Effector memory CD4-positive, alpha-beta T cell (primary cell): ENCODE measurements at regions not wholly inside any gene's neighbourhood (a gene's known extent, or its start where the extent isn't known, plus 50 kb on each side); places are given as distances from the start of the nearest gene placed in this dataset.
A peak's percentile ranks its signal among the peaks of the same experiment; 100 is the strongest.

ENCODE experiments used
- DNase-seq, 3 donors: peaks; one replicate each; pipeline ENCODE4 v3.0.0-alpha.2; 2020
- H3K27ac ChIP-seq: 2 replicates; pipeline ENCODE4 v1.7.0; 2013; ENCODE audit warnings: mild to moderate bottlenecking, low read length, moderate library complexity; ENCODE audit not compliant: insufficient read depth, poor library complexity, severe bottlenecking
- H3K27me3 ChIP-seq: replicated peaks from 2 replicates; pipeline ENCODE4 v1.7.0; 2013; ENCODE audit warnings: mild to moderate bottlenecking, low read length; ENCODE audit not compliant: insufficient read depth, control insufficient read depth, poor library complexity, severe bottlenecking
- H3K36me3 ChIP-seq: 2 replicates; pipeline ENCODE4 v1.7.0; 2013; ENCODE audit warnings: mild to moderate bottlenecking, low read length, moderate library complexity; ENCODE audit not compliant: control insufficient read depth, insufficient read depth
- H3K4me1 ChIP-seq: 2 replicates; pipeline ENCODE4 v1.7.0; 2013; ENCODE audit warnings: low read length, mild to moderate bottlenecking; ENCODE audit not compliant: control insufficient read depth, insufficient read depth, poor library complexity, severe bottlenecking
- H3K4me3 ChIP-seq: 2 replicates; pipeline ENCODE4 v1.7.0; 2013; ENCODE audit warnings: low read length, low read depth, mild to moderate bottlenecking; ENCODE audit not compliant: insufficient read depth, poor library complexity, severe bottlenecking
- H3K9me3 ChIP-seq: 2 replicates; pipeline ENCODE4 v1.7.0; 2013; ENCODE audit warnings: mild to moderate bottlenecking, low read length, moderate library complexity; ENCODE audit not compliant: control insufficient read depth

DNA sequence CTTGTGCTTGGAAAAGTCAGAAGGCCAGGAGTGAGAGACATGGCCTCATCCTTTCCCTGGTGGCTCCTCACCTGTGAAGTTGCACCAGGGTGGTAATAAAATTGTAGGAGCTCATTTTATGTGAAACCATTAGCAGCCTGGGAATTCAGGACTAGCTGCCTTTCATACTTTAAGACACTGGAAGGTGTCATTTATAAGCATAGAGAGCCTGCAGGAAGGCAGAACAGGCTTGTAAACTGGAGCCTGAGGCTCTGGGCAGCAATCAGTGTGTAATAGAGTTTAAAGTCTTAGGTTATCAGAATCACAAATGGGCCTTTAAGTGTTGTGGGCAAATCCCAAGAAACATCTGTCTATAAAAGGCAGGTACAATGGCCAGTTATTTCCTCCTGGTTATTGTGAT, 127.2 kb downstream of the TM9SF2 start:
- Histone ChIP-seq H3K36me3 (no peaks in the 10 kb centered on the region), H3K4me1 (no peaks in the 10 kb centered on the region), H3K27ac (no peak overlapping the region), H3K27me3 (no peaks in the 10 kb centered on the region), H3K4me3 (no peak overlapping the region), H3K9me3 (no peaks in the 10 kb centered on the region)
- DNase-seq = no peak

DNA sequence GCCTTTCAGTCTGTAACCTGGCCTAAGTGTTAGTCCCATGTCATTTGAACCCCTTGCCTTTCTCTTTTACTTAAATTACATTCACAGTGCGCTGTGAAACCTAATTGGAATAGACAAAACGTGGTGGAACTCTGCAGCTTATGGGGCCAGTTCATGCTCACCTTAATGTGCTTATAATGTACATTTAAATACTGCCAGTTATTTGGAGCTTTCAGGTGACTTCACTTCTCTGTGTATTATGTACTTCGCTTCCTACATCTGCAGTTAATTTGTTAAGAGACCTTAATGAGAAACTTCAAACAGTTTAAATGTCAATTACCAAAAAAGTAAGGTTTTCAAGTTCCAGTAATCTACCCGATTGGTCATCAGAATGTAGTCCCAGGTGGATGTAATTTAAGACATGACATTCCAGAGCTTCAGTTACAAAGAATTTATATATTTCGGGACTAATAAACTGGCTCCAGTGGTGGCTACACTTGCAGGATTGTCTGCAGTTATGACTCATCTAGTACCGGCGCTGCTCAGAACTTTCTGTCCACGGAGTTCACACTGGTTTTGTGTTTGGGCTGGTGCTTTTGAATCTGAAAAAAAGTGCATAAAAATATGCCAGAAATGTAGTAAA, 125.3 kb downstream of the TM9SF2 start:
- H3K4me3 ChIP-seq = no peak overlapping the region
- H3K4me1 ChIP-seq = no peaks in the 10 kb centered on the region
- H3K9me3 ChIP-seq = no peaks in the 10 kb centered on the region
- no peaks in the 10 kb centered on the region for H3K36me3 ChIP-seq
- H3K27ac ChIP-seq = no peak overlapping the region
- no peaks in the 10 kb centered on the region for H3K27me3 ChIP-seq
- DNase-seq = no peak

DNA sequence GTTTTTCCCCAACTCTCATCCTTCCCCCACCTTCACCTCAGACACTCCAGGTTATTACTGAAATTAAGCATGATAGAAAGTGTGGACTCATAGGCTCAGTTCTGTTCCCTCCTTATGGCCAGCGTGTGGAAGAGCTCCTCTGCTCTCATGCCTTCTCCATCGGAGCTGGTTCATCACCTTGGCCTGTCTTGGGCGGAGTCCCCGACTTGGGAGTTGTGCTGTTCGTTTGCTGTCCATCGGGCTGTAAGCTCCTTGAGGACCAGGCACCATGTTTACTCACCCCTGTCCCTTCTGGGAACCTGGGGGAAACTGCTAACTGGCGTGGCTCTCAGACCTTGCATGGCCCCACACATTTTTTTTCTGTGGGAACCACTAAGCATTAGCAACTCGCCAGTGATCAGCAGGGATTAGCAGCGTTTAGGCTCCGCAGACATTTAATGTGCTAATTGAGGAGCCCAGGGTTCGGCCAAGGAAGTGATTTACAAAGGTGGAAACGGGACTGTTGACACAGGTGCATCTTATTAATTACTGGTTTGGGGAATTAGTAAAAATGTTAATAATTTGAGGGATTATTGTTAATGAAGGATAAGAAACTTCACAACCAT, 123.8 kb downstream of the TM9SF2 start:
- H3K4me3 ChIP-seq = no peak overlapping the region
- DNase-seq = no peak
- no peak overlapping the region for H3K27ac ChIP-seq
- H3K27me3 ChIP-seq = no peaks in the 10 kb centered on the region
- H3K36me3 ChIP-seq = no peaks in the 10 kb centered on the region
- no peaks in the 10 kb centered on the region for H3K9me3 ChIP-seq
- H3K4me1 ChIP-seq = no peaks in the 10 kb centered on the region

DNA sequence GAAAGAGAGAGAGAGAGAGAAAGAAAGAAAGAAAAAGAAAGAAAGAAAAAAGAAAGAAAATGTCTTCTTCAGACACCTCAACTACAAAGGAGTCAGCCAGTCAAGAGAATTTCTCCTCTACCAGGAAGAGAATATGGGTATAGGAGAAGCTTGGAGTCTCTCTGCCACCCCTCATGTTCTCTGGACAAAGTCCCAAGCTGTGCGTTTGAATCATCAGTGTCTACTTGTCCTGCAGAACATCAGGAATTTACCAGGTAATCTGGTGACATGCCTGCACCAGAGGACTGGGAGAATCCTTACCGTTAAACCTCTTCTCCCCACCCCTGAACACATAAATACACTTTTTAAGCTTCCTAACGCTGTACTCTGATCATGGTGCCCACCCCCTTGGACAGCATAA, 119.5 kb downstream of the TM9SF2 start:
- no peaks in the 10 kb centered on the region for H3K36me3 ChIP-seq
- no peaks in the 10 kb centered on the region for H3K4me1 ChIP-seq
- no peaks in the 10 kb centered on the region for H3K27me3 ChIP-seq
- no peak overlapping the region for H3K4me3 ChIP-seq
- H3K27ac ChIP-seq = no peak overlapping the region
- H3K9me3 ChIP-seq = no peaks in the 10 kb centered on the region
- no peak for DNase-seq

DNA sequence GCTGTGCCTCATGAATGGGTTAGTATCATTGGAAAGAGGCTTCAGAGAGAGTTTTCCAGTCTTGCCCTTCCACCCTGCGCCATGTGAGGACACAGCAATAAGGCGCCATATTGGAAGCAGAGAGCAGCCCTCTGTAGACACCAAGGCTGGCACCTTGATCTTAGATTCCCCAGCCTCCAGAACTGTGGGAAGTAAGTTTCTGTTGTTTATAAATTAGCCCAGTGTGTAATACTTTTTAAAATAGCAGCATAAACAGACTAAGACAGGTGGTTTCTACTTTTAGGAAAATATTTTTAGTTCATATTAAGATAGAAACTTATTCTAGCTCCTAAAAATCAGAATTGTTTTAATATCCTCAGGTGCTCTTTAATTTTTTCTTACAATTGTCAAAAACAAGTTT, 117.9 kb downstream of the TM9SF2 start:
- Histone ChIP-seq H3K27me3 (no peaks in the 10 kb centered on the region), H3K27ac (no peak overlapping the region), H3K4me3 (no peak overlapping the region), H3K9me3 (no peaks in the 10 kb centered on the region), H3K4me1 (no peaks in the 10 kb centered on the region), H3K36me3 (no peaks in the 10 kb centered on the region)
- DNase-seq = no peak

DNA sequence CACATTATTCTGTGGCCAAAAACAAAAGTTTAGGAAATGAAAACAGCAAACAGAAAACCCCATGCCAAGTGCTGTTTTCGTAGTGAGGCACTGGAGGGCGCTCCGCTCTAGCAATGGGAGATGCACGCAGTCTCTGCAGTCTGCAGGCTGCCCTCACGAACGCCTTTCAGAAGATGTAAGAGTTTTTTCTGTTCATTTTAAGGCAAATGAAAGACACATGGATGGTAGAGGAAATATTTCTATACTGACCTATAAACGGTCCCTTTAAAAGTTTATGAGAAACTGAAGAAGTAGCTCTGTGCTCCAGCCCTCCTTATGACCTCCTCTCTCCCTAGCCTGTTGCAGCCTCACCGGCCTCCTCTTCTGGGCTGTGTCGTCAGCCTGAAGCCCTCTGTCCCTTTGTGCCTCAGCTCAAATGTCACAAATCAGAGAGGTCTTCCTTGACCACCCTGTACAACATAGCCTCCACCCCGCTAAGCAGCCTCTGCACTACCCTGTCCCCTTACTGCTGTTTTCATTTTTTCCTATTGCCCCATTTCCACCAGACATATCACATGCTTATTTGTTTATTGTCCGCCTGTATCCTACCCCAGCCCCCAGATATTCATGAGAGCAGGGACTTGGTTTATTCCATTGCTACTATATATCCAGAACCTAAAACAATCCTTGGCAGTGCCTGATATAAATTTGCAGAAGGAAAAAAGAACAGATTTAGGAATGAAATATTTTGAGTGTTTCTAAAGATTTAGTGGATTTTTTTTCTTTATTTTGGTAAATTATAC, 116.4 kb downstream of the TM9SF2 start:
- Histone ChIP-seq H3K4me1 (no peaks in the 10 kb centered on the region), H3K27me3 (no peaks in the 10 kb centered on the region), H3K4me3 (no peak overlapping the region), H3K27ac (no peak overlapping the region), H3K9me3 (no peaks in the 10 kb centered on the region), H3K36me3 (no peaks in the 10 kb centered on the region)
- no peak for DNase-seq

DNA sequence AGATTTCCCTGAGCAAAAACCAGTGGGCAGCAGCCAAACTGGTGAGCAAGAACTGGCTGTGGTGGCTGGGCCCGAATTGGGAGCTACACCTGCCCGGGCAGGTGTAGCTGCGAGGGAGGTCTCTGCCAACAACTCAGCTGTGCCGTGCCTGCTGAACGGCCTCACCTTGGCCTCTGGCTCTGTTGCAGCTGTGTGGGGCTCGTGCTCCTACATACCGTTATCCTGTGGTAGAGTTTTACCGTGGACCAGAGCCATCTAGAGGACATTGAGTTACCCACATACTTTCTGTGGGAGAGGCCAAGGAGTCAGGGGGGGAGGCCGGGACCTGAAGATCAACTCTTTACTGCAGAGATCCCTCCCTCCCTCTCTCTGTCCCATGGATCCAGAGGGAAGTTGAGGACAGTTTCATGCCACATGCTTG, 113.2 kb downstream of the TM9SF2 start:
- DNase-seq = peak in 1 of 3 donors; percentile 5
- no peaks in the 10 kb centered on the region for H3K36me3 ChIP-seq
- H3K27me3 ChIP-seq = no peaks in the 10 kb centered on the region
- no peak overlapping the region for H3K4me3 ChIP-seq
- no peaks in the 10 kb centered on the region for H3K9me3 ChIP-seq
- H3K4me1 ChIP-seq = no peaks in the 10 kb centered on the region
- no peak overlapping the region for H3K27ac ChIP-seq
